ENCODE measurements at regions not wholly inside any gene's neighbourhood (a gene's known extent, or its start where the extent isn't known, plus 50 kb on each side); places are given as distances from the start of the nearest gene placed in this dataset.

DNA sequence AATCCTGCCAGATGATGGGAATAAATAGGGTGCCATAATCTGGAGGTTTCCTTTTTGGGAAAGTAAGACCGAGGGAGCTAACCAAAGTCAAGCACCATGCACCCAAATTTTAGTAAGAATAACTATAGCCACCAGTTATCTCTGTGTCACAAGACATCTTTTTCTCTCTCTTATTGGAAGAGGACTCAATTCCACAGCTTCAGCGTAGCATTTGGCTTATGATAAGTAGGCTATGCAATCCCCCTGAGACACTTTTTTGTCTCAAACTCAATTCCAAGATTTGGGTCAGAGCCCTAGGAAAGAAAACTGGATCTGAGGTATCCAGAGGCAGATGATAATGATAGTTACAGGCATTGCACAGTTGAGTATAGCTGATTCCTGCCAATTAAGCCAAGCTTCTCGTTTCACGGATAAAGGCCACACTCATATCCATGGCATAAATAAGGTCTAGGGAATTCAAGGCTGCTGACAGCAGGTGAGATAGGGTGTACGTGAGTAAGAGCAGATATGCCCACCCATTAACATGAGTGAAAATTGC is 425.2 kb upstream of the CNTNAP2 start:
- TF ChIP-seq, protein P1, sequence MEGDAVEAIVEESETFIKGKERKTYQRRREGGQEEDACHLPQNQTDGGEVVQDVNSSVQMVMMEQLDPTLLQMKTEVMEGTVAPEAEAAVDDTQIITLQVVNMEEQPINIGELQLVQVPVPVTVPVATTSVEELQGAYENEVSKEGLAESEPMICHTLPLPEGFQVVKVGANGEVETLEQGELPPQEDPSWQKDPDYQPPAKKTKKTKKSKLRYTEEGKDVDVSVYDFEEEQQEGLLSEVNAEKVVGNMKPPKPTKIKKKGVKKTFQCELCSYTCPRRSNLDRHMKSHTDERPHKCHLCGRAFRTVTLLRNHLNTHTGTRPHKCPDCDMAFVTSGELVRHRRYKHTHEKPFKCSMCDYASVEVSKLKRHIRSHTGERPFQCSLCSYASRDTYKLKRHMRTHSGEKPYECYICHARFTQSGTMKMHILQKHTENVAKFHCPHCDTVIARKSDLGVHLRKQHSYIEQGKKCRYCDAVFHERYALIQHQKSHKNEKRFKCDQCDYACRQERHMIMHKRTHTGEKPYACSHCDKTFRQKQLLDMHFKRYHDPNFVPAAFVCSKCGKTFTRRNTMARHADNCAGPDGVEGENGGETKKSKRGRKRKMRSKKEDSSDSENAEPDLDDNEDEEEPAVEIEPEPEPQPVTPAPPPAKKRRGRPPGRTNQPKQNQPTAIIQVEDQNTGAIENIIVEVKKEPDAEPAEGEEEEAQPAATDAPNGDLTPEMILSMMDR (IDR thresholded peaks at IDR 0.05; ENCODE audit: low read depth, low read length, poor library complexity, severe bottlenecking) = no peak
- no peak for TF ChIP-seq EZH2phosphoT487 (IDR thresholded peaks at IDR 0.05; ENCODE audit: borderline replicate concordance, low read length)
